ENCODE measurements at regions not wholly inside any gene's neighbourhood (a gene's known extent, or its start where the extent isn't known, plus 50 kb on each side); places are given as distances from the start of the nearest gene placed in this dataset.
A peak's percentile ranks its signal among the peaks of the same experiment; 100 is the strongest.

DNA sequence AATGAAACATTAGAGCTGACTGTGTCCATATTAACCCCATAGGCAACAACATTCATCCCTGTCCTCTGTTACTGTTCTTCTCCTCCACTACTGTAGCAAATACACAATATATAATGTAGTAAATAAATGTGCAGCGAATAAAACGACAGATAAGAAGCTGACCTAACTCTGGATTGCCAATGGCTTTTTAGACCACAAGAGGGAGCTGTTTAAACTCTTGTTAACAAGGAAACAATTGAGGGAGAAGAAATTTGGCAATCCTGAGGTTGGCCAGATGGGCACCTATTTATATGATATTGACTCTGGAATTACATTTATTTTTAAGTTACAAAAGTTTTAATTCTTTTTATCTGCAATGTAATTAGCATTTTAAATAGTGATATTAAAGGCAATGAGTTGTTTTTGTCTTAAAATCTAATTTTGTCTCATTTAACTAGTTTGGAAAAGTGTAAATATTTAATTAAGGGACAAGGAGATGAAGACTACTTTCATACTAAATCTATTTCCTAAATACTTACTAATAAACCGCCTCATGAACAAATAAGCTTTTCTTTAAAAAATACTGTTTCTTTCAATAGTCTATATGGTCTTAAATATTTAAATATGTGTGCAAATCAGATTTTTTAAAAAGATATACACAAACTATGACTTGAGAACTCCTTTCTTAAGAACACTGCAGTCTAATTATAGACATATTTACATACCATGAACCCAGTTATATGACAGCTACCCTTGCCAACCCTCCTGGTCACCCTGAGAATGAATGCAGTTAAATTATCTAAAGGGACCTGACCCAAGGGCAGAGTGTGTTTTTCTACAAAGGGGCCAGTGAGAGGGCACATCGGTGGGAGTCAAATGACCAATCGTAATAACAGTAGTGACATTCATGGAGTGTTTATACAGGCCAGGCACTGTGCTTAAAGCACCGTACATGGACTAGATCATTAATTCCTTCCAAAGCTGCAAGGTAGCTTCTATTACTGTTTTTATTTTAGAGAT, 52.9 kb upstream of the HPF1 start:
- peak; percentile 86 for DNase-seq (ENCODE audit: low spot score)

DNA sequence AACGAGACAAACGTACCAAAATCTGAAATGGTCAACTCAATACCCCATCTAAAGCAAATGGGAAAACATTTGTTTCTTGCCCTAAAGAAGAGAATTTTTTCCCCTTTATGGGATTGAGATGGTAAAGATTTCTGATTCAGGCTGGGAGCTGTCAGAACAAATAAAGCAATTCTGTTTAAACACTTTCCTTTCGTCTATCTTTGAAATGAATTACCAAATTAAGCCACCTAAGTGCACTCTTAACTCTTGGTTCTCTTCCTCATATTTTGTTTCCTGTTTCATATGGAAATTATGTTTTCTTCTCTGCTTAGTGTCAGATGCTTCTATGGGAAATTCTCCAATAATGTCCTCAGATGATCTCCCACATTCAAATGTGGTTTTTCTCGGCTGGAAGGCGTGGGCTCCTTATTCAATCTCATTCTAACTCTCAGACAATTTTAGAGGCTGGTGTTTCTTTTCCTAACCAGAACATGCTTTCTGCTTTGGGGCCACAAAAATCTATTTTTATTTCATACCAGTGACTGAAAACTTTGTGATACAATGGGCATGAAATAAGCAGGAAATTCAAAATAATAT, 50.3 kb upstream of the HPF1 start:
- DNase-seq (ENCODE audit: low spot score): no peak
